ENCODE measurements at regions not wholly inside any gene's neighbourhood (a gene's known extent, or its start where the extent isn't known, plus 50 kb on each side); places are given as distances from the start of the nearest gene placed in this dataset.

DNA sequence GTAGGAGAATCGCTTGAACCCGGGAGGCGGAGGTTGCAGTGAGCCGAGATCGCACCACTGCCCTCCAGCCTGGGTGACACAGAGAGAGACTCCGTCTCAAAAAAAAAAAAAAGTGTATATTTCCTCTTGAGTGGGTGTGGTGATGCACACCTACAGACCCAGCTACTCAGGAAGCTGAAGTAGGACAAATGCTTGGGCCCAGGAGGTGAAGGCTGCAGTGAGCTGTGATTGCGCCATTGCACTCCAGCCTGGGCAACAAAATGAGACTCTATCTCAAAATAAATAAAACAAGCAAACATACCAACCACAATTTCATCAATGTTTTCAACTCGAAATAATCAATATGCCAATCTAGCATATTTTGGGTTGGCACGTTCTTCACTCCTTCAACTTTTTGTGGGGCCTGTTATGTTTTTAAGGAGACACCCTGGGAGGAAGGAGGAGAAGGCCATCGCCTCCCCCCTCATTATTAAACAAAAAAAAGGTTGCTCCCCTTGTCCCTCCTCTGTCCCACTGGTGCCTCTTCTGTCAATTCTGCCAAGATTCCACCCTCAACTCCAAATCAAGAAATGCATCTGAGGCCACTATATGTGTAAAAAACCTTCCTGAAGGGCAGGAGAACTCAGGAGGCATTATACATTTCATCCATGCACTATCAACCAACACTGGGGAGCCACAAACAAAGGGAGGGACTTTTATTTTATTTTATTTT is 52.4 kb upstream of the ATF7IP2 start:
- Histone ChIP-seq H3K36me3 (ENCODE audit: insufficient read depth, low read length, poor library complexity, severe bottlenecking) (no peaks in the 10 kb centered on the region), H3K27ac (ENCODE audit: low read depth, low read length, poor library complexity, severe bottlenecking) (no peak overlapping the region), H3K4me3 (ENCODE audit: low read depth, low read length, poor library complexity, severe bottlenecking) (no peak overlapping the region), H3K4me1 (ENCODE audit: insufficient read depth, low read length, poor library complexity, severe bottlenecking) (no peaks in the 10 kb centered on the region), H3K9me3 (ENCODE audit: low read depth, low read length, poor library complexity, severe bottlenecking) (no peaks in the 10 kb centered on the region), H3K27me3 (replicated peaks; ENCODE audit: insufficient read depth, low read depth, low read length, poor library complexity) (no peaks in the 10 kb centered on the region)
- CTCF ChIA-PET = interaction anchor here (0.6 kb wide), 1 partner anchor 66 kb away, joined by 4 read pairs; no protein-coding TSS in a partner anchor
- TF ChIP-seq CTCF (conservative IDR thresholded peaks at IDR 0.05; ENCODE audit: low read depth, low read length) (no peak), EZH2 (IDR thresholded peaks at IDR 0.05; ENCODE audit: borderline replicate concordance, low read depth, low read length, poor library complexity, severe bottlenecking) (no peak)
- intact Hi-C loops (cut with micrococcal nuclease; ENCODE audit: unreplicated experiment) = no loop called here
- no peak for DNase-seq (ENCODE audit: low spot score)
- no TSS peak for BruUV-seq (replicated peaks)
- POLR2A ChIA-PET (ENCODE audit: low non-redundant PET) = no interaction called here

DNA sequence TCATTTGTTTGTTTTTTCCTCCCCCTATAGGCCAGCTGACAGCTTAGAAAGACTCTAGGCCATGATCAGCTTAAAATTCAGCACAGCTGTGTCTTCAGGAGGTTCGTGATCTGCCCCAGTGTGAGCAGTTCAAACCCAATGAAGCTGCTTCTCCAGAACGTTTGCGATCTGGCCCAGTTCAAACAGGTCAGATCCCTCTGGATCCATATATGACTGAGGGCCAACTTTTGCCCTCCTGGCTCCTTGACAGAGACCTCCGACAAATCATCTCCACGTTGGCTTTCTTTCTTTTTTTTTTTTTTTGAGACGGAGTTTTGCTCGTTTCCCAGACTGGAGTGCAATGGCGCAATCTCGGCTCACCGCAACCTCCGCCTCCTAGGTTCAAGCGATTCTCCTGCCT is 50.2 kb upstream of the ATF7IP2 start:
- intact Hi-C loops (cut with micrococcal nuclease; ENCODE audit: unreplicated experiment) = no loop called here
- TF ChIP-seq CTCF (conservative IDR thresholded peaks at IDR 0.05; ENCODE audit: low read depth, low read length) = no peak
- no peak for TF ChIP-seq EZH2 (IDR thresholded peaks at IDR 0.05; ENCODE audit: borderline replicate concordance, low read depth, low read length, poor library complexity, severe bottlenecking)
- POLR2A ChIA-PET (ENCODE audit: low non-redundant PET) = no interaction called here
- Histone ChIP-seq H3K4me3 (ENCODE audit: low read depth, low read length, poor library complexity, severe bottlenecking) (no peak overlapping the region), H3K9me3 (ENCODE audit: low read depth, low read length, poor library complexity, severe bottlenecking) (no peaks in the 10 kb centered on the region), H3K36me3 (ENCODE audit: insufficient read depth, low read length, poor library complexity, severe bottlenecking) (no peaks in the 10 kb centered on the region), H3K4me1 (ENCODE audit: insufficient read depth, low read length, poor library complexity, severe bottlenecking) (no peaks in the 10 kb centered on the region), H3K27me3 (replicated peaks; ENCODE audit: insufficient read depth, low read depth, low read length, poor library complexity) (no peaks in the 10 kb centered on the region), H3K27ac (ENCODE audit: low read depth, low read length, poor library complexity, severe bottlenecking) (no peak overlapping the region)
- BruUV-seq (replicated peaks) = no TSS peak
- CTCF ChIA-PET = no interaction called here
- no peak for DNase-seq (ENCODE audit: low spot score)

All from A673 (cell line).